GM19455 (cell line): ENCODE measurements at regions not wholly inside any gene's neighbourhood (a gene's known extent, or its start where the extent isn't known, plus 50 kb on each side); places are given as distances from the start of the nearest gene placed in this dataset.
"Not testable (repeated sequence)": the region's sequence is repeated elsewhere in the genome, so short reads cannot be mapped to it uniquely, and the experiment has no call there.

Experiments
- ATAC-seq: cut with Tn5 transposase; IDR thresholded peaks from one replicate; pipeline ENCODE4 v1.9.1; 2021; ENCODE audit not compliant: unreplicated experiment

GRCh38 chr2:34750742-34751141, 1151.6 kb upstream of the FAM98A start:
- ATAC-seq: not testable (repeated sequence)

DNA sequence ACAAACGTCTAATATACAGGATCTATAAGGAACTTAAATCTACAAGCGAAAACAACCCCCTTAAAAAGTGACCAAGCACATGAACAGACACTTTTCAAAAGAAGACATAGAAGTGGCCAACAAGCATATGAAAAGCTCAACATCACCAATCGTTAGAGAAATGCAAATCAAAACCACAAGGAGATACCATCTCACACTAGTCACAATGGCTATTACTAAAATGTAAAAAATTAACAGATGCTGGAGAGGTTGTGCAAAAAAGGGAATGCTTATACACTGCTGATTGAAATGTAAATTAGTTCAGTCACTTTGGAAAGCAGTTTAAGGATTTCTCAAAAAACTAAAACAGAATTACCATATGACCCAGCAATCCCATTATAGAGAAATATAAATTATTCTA, 1148.5 kb upstream of the FAM98A start:
- ATAC-seq: no peak

- ATAC-seq: no peak
These were observed 1139.6 kb upstream of the FAM98A start for GRCh38 chr2:34738691-34739090.

DNA sequence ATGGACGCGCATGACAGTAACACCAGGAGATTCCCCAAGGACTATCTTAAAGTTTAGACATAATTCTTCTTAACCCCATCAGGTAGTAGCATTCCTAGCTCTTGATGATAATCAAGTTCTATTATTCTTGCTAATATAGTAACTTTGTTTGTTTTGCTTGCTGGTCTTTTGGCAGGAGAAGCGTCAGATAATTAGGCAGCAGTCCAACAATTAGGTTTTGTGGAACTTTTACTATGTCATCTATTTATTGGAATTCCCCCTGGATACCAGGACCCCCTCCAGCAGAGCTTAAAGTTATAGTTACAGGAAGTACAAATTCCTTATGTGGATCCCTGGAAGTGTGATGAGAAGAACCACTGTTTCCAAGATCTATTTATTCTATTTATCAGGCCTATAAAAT, 1138.0 kb upstream of the FAM98A start:
- no peak for ATAC-seq

GRCh38 chr2:34736482-34736881, 1137.4 kb upstream of the FAM98A start:
- no peak for ATAC-seq

GRCh38 chr2:34734662-34735061, 1135.6 kb upstream of the FAM98A start:
- no peak for ATAC-seq

GRCh38 chr2:34734042-34734441, 1134.9 kb upstream of the FAM98A start:
- no peak for ATAC-seq

DNA sequence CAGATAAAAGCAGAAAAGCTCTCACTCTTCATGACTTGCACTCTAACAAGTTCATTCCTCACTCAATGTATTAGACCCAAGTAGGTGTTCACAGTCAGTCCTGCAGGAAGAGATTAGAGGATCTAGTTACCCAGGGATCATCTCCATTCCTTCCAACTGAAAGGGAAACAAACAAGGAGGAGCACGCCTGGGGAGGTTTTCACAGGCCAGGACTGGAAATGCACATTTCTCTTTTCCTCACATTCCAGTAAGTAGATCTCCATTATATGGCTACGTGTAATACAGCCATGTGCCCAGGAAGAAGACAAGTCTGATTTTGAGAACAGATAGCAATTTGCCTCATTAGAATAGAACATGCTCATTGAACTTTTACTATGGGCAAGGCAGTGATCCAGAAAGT, 1132.2 kb upstream of the FAM98A start:
- no peak for ATAC-seq

GRCh38 chr2:34729845-34730244, 1130.7 kb upstream of the FAM98A start:
- ATAC-seq: no peak

DNA sequence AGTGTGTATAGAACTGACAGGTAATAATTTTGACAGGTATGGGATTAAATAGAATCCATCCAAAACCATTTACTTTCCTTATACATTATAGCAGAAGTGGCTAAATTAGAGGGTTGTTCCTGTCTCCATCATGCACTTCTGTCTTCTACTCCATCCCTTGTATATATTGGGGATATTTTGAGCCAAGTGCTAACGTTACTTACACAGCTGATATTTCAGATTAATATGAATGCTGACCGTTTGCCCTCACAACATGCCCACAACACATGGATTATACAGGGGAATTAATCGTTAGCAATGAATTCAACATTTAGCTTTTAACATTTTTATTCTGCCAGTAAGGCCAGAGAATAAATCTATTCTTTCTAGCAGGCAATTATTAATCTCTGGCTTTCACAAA, 1125.0 kb upstream of the FAM98A start:
- ATAC-seq: no peak

GRCh38 chr2:34723683-34724082, 1124.6 kb upstream of the FAM98A start:
- no peak for ATAC-seq

- no peak for ATAC-seq
These were observed 1120.1 kb upstream of the FAM98A start for GRCh38 chr2:34719206-34719605.

- ATAC-seq: no peak
These were observed 1106.6 kb upstream of the FAM98A start for GRCh38 chr2:34705551-34706247.

DNA sequence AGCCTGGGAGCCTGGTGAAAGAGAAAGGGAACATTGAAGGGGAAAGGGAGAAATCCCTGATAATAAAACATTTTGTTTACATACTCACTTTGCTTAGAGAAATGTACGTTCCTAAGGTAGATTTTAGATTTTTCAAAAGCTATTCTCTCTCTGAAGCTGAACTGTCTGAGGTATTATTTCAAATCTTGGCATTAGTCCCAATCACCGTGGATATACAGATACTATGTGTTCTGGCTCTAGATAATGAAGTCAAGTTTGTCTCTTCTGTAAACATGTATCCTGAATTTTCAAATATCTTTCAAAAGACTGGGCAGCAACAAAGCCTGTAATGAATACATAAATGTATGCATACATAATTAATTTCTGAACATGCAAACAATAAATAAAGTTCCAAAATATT, 1104.2 kb upstream of the FAM98A start:
- no peak for ATAC-seq

- not testable (repeated sequence) for ATAC-seq
These were observed 1103.3 kb upstream of the FAM98A start for GRCh38 chr2:34702391-34702790.

GRCh38 chr2:34677591-34677990, 1078.5 kb upstream of the FAM98A start:
- not testable (repeated sequence) for ATAC-seq

GRCh38 chr2:34677119-34677531, 1078.0 kb upstream of the FAM98A start:
- ATAC-seq: not testable (repeated sequence)

DNA sequence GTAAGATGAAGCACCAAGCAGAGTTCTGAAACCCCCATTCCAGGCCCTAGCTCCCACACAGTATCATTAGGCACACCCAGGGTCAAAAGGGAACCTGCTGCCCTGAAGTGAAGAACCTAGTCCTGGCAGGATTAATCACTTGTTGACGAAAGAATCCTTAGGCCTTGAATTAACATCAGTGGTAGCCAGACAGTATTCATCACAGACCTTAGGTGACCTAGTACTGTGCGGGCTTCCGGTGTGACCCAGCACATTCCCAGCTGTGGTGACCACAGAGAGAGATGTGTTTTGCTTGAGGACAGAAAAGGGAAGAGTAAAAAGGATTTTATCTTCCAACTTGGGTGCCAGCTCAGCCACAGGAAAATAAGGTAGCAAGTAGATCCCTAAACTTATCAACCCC, 1071.4 kb upstream of the FAM98A start:
- no peak for ATAC-seq

- ATAC-seq: no peak
These were observed 1067.7 kb upstream of the FAM98A start for GRCh38 chr2:34666821-34667220.

GRCh38 chr2:34664266-34664665, 1065.2 kb upstream of the FAM98A start:
- no peak for ATAC-seq

- ATAC-seq: no peak
These were observed 1064.2 kb upstream of the FAM98A start for GRCh38 chr2:34663314-34663713.

DNA sequence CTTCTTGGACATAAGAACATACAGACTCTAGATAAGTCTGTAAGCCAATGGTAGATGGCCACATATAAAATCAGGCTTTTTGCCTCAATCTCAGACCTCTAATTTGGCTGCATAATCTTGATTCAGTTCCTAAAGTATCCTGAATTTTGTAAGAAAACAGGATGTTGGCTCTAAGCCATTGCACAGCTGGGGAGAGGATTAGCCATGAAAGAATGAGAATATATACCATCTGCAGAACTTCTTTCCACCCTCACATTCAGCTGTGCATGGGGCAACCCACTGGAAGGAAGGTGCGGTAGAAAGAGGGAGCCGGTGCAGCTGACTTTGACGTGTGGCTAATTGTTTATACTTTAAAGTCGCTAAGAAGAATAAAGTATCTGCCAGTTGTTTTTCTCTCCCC, 1061.6 kb upstream of the FAM98A start:
- ATAC-seq: no peak

DNA sequence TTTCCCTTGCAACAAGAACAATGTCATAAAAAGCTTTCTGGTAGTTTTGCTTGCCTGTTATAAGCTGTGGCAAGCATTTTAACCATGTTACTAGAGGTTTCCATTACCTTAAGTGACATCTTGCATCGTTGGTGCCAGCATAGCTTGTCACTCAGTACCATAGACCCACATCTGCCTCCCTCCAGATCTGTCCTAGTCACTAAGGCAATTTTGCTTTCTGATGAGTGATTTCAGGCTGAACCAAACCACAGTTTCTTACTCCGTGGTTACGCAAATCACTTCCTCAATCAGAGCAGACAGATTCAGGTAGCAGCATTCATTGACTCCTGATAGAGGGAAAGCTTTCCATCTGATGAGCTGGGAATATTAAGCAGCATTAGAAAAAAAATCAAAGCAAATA, 1057.5 kb upstream of the FAM98A start:
- no peak for ATAC-seq
